ENCODE measurements at regions not wholly inside any gene's neighbourhood (a gene's known extent, or its start where the extent isn't known, plus 50 kb on each side); places are given as distances from the start of the nearest gene placed in this dataset.

DNA sequence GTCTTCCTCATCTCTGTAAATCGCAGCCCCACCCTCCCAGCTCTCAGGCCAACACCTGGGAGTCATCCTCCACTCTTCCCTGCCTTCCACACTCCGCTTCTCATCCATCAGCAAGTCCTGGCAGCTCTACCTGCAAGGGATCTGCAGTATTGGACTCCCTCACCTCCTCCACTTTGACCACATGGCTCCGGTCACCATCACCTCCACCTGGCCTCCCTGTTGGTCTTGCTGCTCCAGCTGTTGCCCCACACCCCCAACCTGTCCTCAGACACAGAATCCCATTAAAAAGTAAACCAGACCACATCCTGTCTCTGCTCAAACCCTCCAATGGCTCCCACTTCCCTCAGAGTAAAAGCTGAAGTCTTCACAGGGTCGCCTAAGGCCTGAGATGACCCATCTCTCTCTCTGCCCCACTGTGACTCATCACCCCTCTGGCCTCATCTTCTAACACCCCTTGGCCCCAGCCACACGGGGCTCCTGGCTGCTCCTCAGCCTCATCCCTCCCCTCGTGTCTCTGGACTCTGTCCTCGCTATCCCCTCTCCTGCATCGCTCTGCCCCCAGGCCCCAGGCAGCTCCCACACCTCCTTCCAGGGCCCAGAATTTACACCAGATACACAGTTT, 185.1 kb upstream of the SULF2 start:
- TF ChIP-seq, protein P1, sequence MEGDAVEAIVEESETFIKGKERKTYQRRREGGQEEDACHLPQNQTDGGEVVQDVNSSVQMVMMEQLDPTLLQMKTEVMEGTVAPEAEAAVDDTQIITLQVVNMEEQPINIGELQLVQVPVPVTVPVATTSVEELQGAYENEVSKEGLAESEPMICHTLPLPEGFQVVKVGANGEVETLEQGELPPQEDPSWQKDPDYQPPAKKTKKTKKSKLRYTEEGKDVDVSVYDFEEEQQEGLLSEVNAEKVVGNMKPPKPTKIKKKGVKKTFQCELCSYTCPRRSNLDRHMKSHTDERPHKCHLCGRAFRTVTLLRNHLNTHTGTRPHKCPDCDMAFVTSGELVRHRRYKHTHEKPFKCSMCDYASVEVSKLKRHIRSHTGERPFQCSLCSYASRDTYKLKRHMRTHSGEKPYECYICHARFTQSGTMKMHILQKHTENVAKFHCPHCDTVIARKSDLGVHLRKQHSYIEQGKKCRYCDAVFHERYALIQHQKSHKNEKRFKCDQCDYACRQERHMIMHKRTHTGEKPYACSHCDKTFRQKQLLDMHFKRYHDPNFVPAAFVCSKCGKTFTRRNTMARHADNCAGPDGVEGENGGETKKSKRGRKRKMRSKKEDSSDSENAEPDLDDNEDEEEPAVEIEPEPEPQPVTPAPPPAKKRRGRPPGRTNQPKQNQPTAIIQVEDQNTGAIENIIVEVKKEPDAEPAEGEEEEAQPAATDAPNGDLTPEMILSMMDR (IDR thresholded peaks at IDR 0.05; ENCODE audit: borderline replicate concordance) = no peak
- no peaks in the 10 kb centered on the region for H3K9me3 ChIP-seq (replicated peaks)
- no peak overlapping the region for H3K4me3 ChIP-seq
- intact Hi-C loops (cut with micrococcal nuclease) = no loop called here
- H3K36me3 ChIP-seq = no peaks in the 10 kb centered on the region
- DNase-seq = no peak
- H3K27me3 ChIP-seq (ENCODE audit: low read depth) = peaks cover 45% of the 10 kb centered on the region
- H3K4me1 ChIP-seq = peaks cover 23% of the 10 kb centered on the region
- H3K27ac ChIP-seq (replicated peaks) = no peak overlapping the region

DNA sequence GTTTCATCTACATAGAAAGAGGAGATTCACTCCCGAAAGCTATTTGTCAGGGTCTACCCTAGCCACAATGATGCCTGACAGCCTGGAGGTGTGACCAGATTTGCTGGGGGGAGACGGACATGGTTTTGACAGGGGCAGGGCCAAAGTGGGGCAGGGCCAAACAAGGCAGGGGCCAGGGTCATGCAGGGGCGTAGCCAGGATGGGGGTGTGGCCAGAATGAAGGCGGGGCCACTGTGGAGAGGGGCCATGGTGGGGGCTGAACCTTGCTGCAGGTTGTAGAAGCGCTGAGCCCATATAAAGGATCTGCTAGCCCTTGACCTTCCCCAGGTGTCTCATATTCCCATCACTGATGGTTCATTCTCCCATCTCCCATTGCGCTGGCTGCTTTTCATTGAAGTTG, 184.1 kb upstream of the SULF2 start:
- H3K27ac ChIP-seq (replicated peaks) = no peak overlapping the region
- H3K36me3 ChIP-seq = no peaks in the 10 kb centered on the region
- no peak overlapping the region for H3K4me3 ChIP-seq
- intact Hi-C loops (cut with micrococcal nuclease) = no loop called here
- no peaks in the 10 kb centered on the region for H3K9me3 ChIP-seq (replicated peaks)
- TF ChIP-seq, protein P1 (IDR thresholded peaks at IDR 0.05; ENCODE audit: borderline replicate concordance) = no peak
- H3K4me1 ChIP-seq = peaks cover 20% of the 10 kb centered on the region
- peaks cover 44% of the 10 kb centered on the region for H3K27me3 ChIP-seq (ENCODE audit: low read depth)
- no peak for DNase-seq

DNA sequence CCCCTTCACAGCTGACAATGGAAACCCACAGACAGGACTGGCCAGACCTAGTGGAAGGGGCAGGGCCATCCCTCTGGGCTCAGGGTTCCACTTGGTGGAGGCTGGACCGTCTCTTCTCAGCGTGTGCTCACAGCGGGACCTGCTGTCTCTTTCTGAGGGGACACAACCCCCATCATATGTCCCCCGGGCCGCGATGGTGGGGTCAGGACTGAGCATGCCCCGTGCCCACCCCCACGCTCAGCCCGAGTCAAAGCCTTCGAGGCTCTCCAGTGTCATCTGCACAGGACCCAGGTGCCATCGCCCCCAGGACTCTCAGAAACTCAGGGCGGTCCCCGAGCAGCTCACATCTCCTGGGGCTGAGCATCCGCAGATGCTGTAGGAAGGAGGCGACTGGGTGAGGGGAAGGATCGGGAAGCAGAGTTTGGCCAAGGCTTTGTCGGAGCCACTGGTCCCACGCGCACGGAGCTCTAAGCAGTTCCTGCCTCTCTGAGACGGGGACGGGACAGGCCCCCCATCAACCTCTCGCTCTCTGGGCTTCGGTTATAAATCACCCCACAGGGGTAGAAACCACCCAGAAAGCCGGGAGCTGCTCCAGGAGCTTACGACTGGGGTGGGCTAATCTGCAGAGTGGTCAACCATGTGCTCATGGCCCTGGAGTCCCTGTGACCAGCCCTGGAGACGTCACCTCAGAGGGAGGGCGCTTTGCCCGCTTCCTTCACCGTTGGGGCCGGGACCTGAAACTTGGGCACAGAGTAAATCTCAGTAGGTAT, 183.4 kb upstream of the SULF2 start:
- intact Hi-C loops (cut with micrococcal nuclease) = no loop called here
- peaks cover 42% of the 10 kb centered on the region for H3K27me3 ChIP-seq (ENCODE audit: low read depth)
- H3K4me3 ChIP-seq = no peak overlapping the region
- no peak overlapping the region for H3K27ac ChIP-seq (replicated peaks)
- no peaks in the 10 kb centered on the region for H3K36me3 ChIP-seq
- H3K4me1 ChIP-seq = peaks cover 13% of the 10 kb centered on the region
- TF ChIP-seq, protein P1 (IDR thresholded peaks at IDR 0.05; ENCODE audit: borderline replicate concordance) = no peak
- no peak for DNase-seq
- no peaks in the 10 kb centered on the region for H3K9me3 ChIP-seq (replicated peaks)

DNA sequence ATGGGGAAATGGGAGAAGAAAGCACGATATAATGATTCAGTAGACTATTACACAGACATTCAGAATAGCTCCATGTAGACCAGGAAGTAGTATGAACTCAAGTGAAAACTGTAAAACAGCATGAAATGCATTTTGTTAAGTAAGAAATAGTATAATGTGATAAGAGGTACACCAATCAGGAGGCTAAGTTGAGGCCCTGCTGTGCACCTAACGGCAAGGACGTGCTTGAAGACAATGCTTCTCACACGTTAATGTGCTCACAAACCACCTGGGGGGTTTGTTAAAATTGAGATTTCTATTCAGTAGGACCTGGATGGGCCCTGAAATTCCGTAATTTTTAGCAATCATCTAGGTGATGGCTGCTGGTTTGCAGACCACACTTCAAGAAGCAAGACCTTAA, 178.9 kb upstream of the SULF2 start:
- H3K27me3 ChIP-seq (ENCODE audit: low read depth) = peaks cover 10% of the 10 kb centered on the region
- H3K9me3 ChIP-seq (replicated peaks) = no peaks in the 10 kb centered on the region
- H3K27ac ChIP-seq (replicated peaks) = no peak overlapping the region
- DNase-seq = no peak
- H3K4me3 ChIP-seq = no peak overlapping the region
- no peaks in the 10 kb centered on the region for H3K4me1 ChIP-seq
- intact Hi-C loops (cut with micrococcal nuclease) = no loop called here
- H3K36me3 ChIP-seq = no peaks in the 10 kb centered on the region
- TF ChIP-seq, protein P1 (IDR thresholded peaks at IDR 0.05; ENCODE audit: borderline replicate concordance) = no peak

DNA sequence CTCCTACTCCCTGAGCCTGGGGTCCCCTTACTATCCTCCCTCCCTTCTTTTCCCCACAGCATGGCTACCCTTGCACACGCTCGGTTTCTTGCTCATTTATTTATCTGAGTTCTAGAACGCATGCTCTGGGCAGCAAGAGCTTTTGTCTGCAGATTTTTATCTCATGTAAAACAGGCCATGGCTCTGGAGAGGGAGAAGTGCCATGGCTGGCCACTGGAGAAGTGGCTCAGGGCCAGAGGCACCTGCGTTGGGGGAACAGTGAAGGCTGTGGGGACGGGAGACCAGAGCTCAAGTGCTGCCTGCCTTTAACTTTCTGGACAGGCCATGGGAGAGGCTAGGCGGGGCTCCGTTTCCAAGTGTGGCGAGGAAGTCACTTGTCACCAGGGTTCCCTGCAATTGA, 177.7 kb upstream of the SULF2 start:
- intact Hi-C loops (cut with micrococcal nuclease) = no loop called here
- H3K36me3 ChIP-seq = no peaks in the 10 kb centered on the region
- TF ChIP-seq, protein P1 (IDR thresholded peaks at IDR 0.05; ENCODE audit: borderline replicate concordance) = no peak
- DNase-seq = no peak
- no peaks in the 10 kb centered on the region for H3K9me3 ChIP-seq (replicated peaks)
- peaks cover 8% of the 10 kb centered on the region for H3K4me1 ChIP-seq
- no peak overlapping the region for H3K4me3 ChIP-seq
- H3K27me3 ChIP-seq (ENCODE audit: low read depth) = peaks cover 10% of the 10 kb centered on the region
- H3K27ac ChIP-seq (replicated peaks) = no peak overlapping the region
